Activated CD4-positive, CD25-positive, alpha-beta regulatory T cell (primary cell): ENCODE measurements at regions not wholly inside any gene's neighbourhood (a gene's known extent, or its start where the extent isn't known, plus 50 kb on each side); places are given as distances from the start of the nearest gene placed in this dataset.

Experiments used
- DNase-seq, 4 experiments: peaks; one replicate each; lab custom pipeline; 2025; lab: John Stamatoyannopoulos, UW

GRCh38 chr7:424301-424935 lies 95.2 kb downstream of the PDGFA start:
- no peak for DNase-seq

DNA sequence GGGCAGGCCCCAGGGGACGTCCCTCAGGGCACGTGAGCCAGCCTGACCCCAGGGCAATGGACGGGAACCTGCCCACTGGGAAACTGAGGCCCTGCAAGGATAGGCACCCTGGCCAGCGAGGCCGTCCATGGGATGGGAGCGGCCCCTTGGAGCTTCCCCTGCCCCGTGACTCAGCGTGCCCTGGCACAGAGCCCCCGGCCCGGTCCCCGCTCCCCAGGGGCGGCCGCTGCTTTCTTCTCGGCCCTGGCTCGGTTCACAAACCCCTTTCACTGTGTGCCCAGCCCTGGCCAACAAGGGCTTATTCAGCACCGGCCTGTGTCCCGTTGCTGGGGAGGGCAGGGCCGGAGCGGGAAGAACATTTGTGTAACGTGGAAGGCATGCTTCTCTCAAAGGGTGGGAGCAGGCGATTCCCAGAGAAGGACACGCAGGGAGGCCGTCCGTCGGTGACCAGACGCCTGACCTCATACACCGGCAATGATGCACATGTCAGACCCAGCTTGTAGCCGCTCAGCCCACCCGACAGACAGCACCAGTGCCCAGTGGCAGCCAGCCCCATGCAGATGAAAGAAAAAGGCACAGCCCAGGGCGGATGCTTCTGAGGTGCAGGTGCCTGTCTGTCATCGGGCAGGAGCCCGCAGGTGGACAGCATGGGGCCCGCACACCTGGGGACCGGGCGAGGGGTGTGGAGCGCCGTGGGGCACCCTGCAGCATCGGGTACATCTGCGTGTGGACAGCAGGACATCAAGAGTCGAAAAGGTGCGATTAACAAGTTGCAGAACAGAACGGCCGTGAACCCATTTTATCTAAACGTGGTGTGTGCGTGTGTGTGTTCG lies 94.5 kb downstream of the PDGFA start:
- DNase-seq, result no peak

DNA sequence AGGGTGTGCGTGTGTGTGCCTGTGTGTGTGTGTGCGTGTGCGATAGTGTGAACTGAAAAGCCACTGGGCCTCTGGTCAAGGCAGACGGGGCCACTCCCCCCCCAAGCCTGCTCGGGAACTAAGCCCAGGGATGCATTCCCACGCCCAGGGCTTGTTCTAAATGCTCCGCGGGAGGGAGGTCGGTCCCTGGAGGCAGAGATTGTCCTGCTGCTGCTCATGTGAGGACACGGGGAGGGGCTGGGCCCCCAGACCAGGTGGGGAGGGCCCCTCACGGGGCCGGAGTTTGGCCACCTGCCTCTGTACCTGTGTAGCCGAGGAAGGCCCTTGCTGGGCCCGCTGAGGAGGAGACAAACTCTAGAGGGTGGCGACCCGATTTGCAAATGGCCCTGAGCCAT lies 93.9 kb downstream of the PDGFA start:
- DNase-seq, result no peak

GRCh38 chr7:426510-426909 lies 93.1 kb downstream of the PDGFA start:
- DNase-seq, result no peak

DNA sequence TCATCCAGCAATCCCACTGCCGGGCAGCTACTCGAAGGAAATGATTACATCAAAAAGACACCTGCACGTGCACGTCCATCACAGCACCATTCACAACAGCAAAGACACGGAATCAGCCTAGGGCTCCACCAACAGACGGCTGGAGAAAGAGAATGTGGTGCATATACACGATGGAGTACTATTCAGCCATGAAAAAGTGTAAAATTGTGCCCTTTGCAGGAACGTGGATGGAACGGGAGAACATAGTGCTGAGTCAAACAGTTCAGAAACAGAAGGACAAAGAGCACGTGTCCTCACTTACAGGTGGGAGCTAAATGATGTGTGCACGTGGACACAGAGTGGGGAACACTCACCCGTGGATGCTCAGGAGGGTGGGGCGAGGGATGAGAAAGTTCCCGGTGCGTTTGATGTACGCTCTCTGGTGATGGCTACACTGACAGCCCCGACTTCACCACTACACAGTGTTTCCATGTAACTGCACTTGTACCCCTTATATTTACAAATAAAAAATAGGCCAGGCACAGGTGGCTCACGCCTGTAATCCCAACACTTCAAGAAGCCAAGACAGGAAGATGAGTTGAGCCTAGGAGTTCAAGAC lies 92.0 kb downstream of the PDGFA start:
- no peak for DNase-seq

GRCh38 chr7:428387-428786 lies 91.3 kb downstream of the PDGFA start:
- DNase-seq, result no peak

DNA sequence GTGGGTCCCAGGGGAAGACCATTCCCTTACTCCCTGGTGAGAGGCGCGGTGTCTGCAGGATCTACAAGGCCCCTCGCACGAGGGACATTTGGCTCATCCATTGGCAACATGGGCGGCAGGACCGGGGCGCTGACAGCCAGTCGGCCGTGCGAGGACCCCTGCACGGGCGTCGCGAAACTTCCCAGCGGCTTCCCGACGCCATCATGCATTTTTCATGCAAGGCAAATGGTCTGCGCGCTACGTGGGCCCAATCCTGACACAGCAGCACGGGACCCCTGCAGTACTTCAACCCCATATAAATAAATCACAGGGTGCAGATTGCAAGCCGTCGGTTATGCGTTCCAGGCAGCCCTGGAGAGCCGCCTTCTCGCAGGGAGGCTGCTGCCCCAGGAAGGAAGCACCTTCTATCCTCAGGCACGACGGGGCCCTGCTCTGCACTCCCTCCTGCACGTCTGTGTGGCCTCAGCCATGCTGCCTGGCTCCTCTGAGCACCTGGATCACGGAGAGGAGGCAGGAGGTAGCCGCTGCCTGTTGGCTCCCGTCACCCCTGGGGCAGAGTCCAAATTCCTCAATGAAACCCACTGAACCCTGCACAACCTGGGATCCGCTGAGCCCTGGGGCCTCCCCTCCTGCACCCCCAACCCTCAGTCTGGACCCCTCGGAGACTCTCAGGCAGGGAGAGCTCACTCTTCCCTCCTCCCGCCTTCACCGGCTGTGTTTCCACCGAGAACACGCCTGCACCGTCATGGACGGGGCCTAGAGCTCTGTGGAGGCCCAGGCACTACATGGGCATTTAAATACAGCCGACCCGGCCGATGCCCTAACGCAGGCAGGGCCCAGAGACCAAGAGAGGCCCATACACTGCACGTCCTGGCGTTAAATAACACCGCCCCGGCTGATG lies 90.5 kb downstream of the PDGFA start:
- DNase-seq, result no peak

GRCh38 chr7:429828-430180 lies 89.8 kb downstream of the PDGFA start:
- DNase-seq, result no peak

DNA sequence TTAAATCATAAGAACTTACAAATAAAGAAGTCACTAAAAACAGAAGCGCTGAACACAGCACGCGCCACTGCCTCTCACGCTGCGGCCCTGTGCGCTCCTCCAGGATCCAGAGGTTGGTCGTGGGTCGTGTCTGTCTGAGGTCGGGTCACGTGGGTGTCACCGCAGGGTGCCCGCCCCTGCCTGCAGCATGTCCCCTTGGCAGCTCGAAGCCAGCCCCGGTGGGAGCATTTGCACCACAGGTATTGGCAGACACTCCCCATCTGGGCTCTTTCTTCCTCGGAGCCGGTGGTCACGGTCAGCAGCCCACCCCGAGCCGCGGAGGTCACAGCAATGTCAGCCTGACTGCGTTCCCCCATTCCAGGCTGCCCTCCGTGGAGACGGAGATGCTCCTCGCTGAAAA lies 88.6 kb downstream of the PDGFA start:
- DNase-seq, result no peak

GRCh38 chr7:431658-432111 lies 88.0 kb downstream of the PDGFA start:
- no peak for DNase-seq

GRCh38 chr7:432256-432655 lies 87.4 kb downstream of the PDGFA start:
- DNase-seq, result no peak

GRCh38 chr7:432933-433332 lies 86.7 kb downstream of the PDGFA start:
- no peak for DNase-seq

DNA sequence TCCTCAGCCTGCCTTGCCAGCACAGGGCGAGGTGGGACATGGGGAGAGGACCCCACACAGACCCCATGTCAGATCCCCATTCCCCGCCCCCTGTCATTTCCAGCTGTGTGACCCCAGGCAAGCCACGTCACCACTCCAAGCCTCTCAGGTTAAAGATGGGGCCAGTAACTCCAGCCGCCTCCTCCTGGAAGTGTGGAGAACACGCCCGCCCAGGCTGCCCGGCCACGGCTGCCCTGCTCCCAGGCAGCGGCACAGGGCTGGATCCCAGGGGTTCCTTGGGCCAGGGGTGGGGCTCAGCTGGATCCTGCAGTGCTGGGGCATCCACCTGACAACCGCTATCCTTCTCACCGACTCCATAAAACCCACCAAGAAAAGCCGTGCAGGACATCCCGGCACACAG lies 86.1 kb downstream of the PDGFA start:
- no peak for DNase-seq

GRCh38 chr7:434891-435629 lies 84.6 kb downstream of the PDGFA start:
- DNase-seq, result no peak

DNA sequence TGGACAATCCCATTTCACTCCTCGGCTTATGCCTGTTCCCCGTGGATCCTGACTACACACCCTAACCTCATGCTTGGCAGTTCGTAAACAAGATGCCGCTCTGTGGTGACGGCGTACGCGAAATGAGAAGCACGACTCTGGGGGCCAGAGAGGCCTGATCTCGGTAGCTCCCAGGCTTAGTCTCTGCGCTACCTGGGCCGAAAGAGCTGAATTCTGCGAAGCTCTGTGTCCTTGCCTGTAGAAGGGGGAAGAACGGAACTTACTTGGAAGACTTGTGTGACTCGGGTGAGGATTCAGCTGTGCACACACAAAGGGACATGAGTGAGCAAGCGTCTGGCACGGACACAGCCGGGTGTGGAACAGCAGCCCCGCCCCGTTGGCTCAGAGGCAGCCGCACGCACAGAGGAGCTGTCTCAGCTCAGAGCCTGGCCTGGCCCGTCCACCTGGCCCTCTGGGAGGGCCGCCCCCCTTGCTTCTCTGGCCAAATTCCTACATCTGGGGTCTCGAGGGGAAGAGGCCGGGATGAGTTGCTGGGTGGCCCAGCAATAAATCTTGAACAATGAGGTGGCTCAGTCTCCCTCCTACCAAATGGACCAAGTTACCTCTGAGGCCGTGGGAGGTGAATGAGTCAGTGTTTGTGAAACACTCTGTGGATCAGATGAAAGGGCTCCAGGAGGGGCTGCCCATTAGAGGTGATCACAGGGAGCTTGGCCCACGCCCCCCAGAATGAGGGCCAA lies 83.8 kb downstream of the PDGFA start:
- no peak for DNase-seq

- no peak for DNase-seq
Observed at GRCh38 chr7:436367-437128, 83.1 kb downstream of the PDGFA start.

GRCh38 chr7:437329-438251 lies 82.1 kb downstream of the PDGFA start:
- no peak for DNase-seq

DNA sequence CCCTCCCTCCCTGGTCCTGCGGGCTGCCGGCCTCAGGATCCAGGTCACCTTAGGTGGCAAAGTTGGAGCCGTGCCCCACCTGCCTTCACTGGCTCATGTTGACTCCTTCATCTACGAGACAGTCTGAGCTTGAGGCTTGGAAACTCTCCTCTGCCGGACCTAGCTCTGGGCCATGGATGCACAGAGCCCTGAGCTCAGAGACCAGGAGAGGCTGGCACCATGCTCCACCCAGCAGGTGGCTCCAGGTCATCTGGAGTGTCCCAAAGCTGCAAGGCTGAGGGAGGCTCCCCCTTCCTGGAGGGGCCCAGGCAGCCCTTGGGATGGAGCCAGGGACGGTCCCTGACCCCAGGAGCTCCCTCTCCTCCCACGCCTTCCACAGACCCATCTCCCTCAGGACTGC lies 81.3 kb downstream of the PDGFA start:
- no peak for DNase-seq

GRCh38 chr7:438916-439315 lies 80.7 kb downstream of the PDGFA start:
- DNase-seq, result no peak
